SH-SY5Y (cell line): ENCODE measurements at regions not wholly inside any gene's neighbourhood (a gene's known extent, or its start where the extent isn't known, plus 50 kb on each side); places are given as distances from the start of the nearest gene placed in this dataset.

Source experiments
- GATA2 ChIP-seq: IDR thresholded peaks from 2 replicates; pipeline ENCODE4 v1.6.1; 2011; ENCODE audit warnings: mild to moderate bottlenecking, low read depth, low read length
- GATA3 ChIP-seq: IDR thresholded peaks from 2 replicates; pipeline ENCODE4 v1.6.1; 2011; ENCODE audit warnings: low read depth, mild to moderate bottlenecking, low read length, moderate library complexity

DNA sequence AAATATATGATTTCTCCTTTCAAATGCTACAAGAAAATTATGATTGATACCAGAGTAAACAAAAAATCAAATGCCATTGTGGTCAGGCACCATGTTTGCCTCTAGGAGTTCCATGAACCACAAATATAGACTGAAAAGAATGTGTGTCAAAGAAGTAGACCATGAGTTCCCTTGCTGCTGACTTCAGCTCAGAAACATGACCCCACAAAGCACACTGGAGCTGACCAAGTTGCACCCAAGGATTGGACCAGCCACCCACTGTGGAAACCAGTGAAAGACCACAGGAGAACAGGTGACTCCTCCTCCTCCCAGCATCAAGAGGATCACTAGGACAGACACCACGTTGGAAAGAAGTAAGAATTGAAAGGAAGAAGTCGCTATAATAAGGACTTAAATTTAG lies 90.8 kb upstream of the TENT5A start:
- TF ChIP-seq GATA2 (no peak), GATA3 (no peak)
